ENCODE measurements at regions not wholly inside any gene's neighbourhood (a gene's known extent, or its start where the extent isn't known, plus 50 kb on each side); places are given as distances from the start of the nearest gene placed in this dataset.

DNA sequence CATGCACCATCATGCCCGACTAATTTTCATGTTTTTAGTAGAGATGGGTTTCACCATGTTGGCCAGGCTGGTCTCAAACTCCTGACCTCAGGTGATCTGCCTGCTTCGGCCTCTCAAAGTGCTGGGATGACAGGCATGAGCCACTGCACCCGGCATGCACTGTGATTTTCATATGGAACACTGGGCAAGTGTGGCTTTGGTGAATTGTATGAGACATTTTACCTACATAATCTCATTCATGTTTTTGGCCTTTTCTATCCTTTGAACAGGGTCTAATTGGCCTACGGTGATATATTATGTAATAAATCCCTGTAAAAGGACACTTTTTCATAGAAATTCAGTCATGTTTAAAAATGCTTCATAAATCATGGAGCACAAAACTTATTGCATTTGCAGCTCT lies 128.7 kb upstream of the SEMA6A start:
- TF ChIP-seq, protein P1, sequence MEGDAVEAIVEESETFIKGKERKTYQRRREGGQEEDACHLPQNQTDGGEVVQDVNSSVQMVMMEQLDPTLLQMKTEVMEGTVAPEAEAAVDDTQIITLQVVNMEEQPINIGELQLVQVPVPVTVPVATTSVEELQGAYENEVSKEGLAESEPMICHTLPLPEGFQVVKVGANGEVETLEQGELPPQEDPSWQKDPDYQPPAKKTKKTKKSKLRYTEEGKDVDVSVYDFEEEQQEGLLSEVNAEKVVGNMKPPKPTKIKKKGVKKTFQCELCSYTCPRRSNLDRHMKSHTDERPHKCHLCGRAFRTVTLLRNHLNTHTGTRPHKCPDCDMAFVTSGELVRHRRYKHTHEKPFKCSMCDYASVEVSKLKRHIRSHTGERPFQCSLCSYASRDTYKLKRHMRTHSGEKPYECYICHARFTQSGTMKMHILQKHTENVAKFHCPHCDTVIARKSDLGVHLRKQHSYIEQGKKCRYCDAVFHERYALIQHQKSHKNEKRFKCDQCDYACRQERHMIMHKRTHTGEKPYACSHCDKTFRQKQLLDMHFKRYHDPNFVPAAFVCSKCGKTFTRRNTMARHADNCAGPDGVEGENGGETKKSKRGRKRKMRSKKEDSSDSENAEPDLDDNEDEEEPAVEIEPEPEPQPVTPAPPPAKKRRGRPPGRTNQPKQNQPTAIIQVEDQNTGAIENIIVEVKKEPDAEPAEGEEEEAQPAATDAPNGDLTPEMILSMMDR (IDR thresholded peaks at IDR 0.05; ENCODE audit: low read depth, low read length, missing control alignments): no peak
- H3K4me3 ChIP-seq (ENCODE audit: low read depth, low read length): no peak overlapping the region
- in situ Hi-C loops (cut with HindIII; ENCODE audit: low sequenced_read_pairs): no loop called here
- DNase-seq (ENCODE audit: low read depth): no peak

DNA sequence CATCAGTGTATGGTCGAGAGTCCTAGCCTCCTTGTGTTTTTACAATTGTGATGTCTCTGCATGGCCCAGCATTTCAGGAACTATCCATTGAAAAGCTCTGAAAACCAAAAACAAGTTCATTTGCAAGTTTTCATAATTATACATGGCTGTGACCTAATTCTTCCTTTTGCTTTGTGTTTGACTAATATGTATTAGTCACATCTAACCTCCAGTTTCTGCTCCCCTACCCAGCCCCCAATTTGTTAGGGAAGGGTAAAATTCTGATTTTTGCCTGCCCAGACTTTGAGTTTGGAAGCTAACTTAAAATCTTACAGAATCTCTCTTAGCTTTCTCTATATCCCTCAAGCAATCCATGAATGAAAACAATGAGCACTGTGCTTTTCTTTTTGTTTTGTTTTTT lies 128.2 kb upstream of the SEMA6A start:
- TF ChIP-seq, protein P1 (IDR thresholded peaks at IDR 0.05; ENCODE audit: low read depth, low read length, missing control alignments): no peak
- no peak for DNase-seq (ENCODE audit: low read depth)
- no peak overlapping the region for H3K4me3 ChIP-seq (ENCODE audit: low read depth, low read length)
- in situ Hi-C loops (cut with HindIII; ENCODE audit: low sequenced_read_pairs): no loop called here

DNA sequence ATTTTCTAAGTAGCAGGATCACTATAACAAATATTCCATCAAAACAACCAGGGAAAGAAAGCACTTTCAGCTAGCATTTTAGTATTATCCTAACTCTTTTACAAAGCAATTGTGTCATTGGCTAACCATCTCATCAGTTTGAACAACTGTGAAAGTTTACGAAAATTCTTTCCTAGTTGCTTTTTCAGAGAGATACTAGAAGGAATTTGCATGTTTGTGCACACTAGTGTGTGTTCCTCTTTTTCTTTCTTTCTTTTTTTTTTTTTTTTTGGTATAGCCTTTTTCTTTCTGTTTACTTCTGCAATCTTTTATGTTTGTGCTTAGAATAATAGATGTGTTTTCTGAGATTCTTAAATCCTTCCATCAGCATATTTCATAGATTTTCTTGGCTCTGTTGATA lies 124.7 kb upstream of the SEMA6A start:
- TF ChIP-seq, protein P1 (IDR thresholded peaks at IDR 0.05; ENCODE audit: low read depth, low read length, missing control alignments): no peak
- no peak for DNase-seq (ENCODE audit: low read depth)
- in situ Hi-C loops (cut with HindIII; ENCODE audit: low sequenced_read_pairs): no loop called here
- H3K4me3 ChIP-seq (ENCODE audit: low read depth, low read length): no peak overlapping the region

DNA sequence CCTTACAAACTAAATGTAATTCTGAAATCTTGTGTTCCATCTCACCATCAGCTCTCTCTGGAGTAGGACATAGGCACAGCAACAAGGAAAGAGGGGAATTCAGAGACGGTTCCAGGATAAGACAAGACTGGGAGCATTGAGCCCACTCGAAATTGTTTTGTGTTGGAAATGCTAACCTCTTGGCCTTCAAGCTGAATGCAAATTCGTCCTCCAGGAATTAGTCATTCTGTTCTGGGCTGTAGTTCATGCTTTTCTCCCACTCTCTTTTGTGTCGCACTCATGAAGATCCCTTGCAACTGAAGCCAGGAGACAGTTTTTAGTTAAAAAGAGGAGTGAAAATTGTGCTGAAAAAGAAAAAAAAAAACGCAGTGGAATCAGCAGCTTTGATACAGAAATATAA lies 121.7 kb upstream of the SEMA6A start:
- no peak for DNase-seq (ENCODE audit: low read depth)
- in situ Hi-C loops (cut with HindIII; ENCODE audit: low sequenced_read_pairs): no loop called here
- no peak overlapping the region for H3K4me3 ChIP-seq (ENCODE audit: low read depth, low read length)
- TF ChIP-seq, protein P1 (IDR thresholded peaks at IDR 0.05; ENCODE audit: low read depth, low read length, missing control alignments): no peak

DNA sequence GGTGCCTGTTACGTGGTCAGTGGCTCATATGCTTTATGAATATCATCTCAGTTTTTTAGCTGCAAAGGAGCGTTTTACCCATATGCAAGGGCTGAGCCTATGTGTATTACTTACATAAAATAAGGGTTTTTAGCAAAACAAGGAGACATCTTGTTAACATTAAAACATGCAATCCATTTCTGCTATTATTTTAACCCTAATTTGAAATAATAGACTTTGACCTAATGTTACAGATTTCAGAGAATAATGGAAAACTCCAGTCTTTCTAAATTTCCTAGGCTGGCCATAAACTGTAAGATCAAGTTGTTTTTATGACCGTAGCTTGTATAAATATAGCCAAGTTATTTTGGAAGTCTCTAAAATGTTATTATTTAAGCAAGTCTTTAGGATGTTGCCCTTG lies 121.1 kb upstream of the SEMA6A start:
- in situ Hi-C loops (cut with HindIII; ENCODE audit: low sequenced_read_pairs): no loop called here
- DNase-seq (ENCODE audit: low read depth): no peak
- TF ChIP-seq, protein P1 (IDR thresholded peaks at IDR 0.05; ENCODE audit: low read depth, low read length, missing control alignments): no peak
- H3K4me3 ChIP-seq (ENCODE audit: low read depth, low read length): no peak overlapping the region

DNA sequence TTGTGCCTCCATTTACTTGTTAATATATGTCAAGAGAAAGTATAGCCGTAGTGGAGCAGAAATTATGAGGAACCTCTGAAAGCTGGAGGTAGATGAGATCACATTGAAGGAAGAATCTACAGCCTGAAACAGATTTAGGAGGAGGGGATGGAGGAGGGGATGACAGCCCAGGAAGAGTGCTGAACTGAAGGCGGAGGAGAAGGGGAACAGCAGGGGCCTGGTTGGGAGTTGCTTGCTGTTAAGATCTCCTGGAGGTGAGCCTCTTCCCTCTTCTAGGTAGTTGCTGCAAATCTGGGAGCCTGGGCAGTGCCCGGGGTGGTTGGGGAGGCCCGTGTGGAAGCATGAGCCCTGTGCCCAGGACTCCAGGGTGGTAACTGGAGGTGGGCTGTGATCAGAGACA lies 111.8 kb upstream of the SEMA6A start:
- no peak for DNase-seq (ENCODE audit: low read depth)
- TF ChIP-seq, protein P1 (IDR thresholded peaks at IDR 0.05; ENCODE audit: low read depth, low read length, missing control alignments): no peak
- no peak overlapping the region for H3K4me3 ChIP-seq (ENCODE audit: low read depth, low read length)
- in situ Hi-C loops (cut with HindIII; ENCODE audit: low sequenced_read_pairs): no loop called here

DNA sequence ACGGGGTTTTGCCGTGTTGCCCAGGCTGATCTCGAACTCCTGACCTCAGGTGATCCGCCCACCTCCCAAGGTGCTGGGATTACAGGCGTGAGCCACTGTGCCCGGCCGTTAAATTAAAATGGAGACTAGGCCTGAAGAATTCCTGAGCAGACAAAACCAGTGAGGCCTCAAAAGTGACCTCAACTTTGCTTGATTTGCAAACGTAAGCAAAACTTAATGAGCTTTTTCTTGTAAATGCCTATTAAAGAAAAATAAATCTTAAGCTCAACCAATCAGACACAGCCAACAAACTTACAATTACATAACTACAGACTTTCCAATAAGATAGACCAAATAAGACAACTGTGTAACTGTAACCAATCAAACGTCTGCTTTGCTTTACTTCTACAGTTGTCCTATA lies 111.3 kb upstream of the SEMA6A start:
- TF ChIP-seq, protein P1 (IDR thresholded peaks at IDR 0.05; ENCODE audit: low read depth, low read length, missing control alignments): no peak
- in situ Hi-C loops (cut with HindIII; ENCODE audit: low sequenced_read_pairs): no loop called here
- no peak overlapping the region for H3K4me3 ChIP-seq (ENCODE audit: low read depth, low read length)
- no peak for DNase-seq (ENCODE audit: low read depth)
